CD4-positive, alpha-beta T cell (primary cell): ENCODE measurements at regions not wholly inside any gene's neighbourhood (a gene's known extent, or its start where the extent isn't known, plus 50 kb on each side); places are given as distances from the start of the nearest gene placed in this dataset.
"Not testable (repeated sequence)": the region's sequence is repeated elsewhere in the genome, so short reads cannot be mapped to it uniquely, and the experiment has no call there.

ENCODE experiments used
- ATAC-seq: fragments of 200-7000 bp; cut with Tn5 transposase; one replicate; pipeline ENCODE4 v1.10.0; 2022; ENCODE audit warnings: mild to moderate bottlenecking; ENCODE audit not compliant: poor library complexity
- CTCF ChIA-PET: fragments of 350-600 bp; sonication (Branson Sonifier 250); formaldehyde crosslinking; loops from one replicate; lab custom pipeline; 2021; ENCODE audit warnings: antibody characterized with exemption, inconsistent platforms; lab: Charles Lee
- POLR2A ChIA-PET: fragments of 350-600 bp; sonication (Branson Sonifier 250); formaldehyde crosslinking; loops from one replicate; lab custom pipeline; 2021; ENCODE audit warnings: antibody characterized with exemption, inconsistent platforms; lab: Charles Lee
- DNase-seq, 14 experiments: peaks; one replicate each; pipeline ENCODE4 v3.0.0-alpha.2; 2013 to 2020; ENCODE audit warnings: mixed read lengths in 2 of 14
- H3K27ac ChIP-seq, 2 donors: one replicate each; pipeline versions ENCODE4 v1.5.1 to v1.7.0; 2013; ENCODE audit warnings: low read length in 2 of 2, low read depth in 1 of 2, mild to moderate bottlenecking in 1 of 2
- H3K27me3 ChIP-seq, 2 experiments: 1 replicate in 1 of 2; 2 replicates in 1 of 2; pipeline versions ENCODE4 v1.6.1 to v1.7.0; 2013; ENCODE audit warnings: low read length in 2 of 2, control low read depth in 1 of 2, mild to moderate bottlenecking in 1 of 2, moderate library complexity in 1 of 2; ENCODE audit not compliant: insufficient read depth in 2 of 2, control insufficient read depth in 1 of 2
- H3K36me3 ChIP-seq: one replicate; pipeline ENCODE4 v1.6.1; 2013; ENCODE audit warnings: low read length, control low read depth; ENCODE audit not compliant: insufficient read depth
- H3K4me1 ChIP-seq: one replicate; pipeline ENCODE4 v1.6.1; 2013; ENCODE audit warnings: low read length, control low read depth; ENCODE audit not compliant: insufficient read depth
- H3K4me3 ChIP-seq: one replicate; pipeline ENCODE4 v1.5.1; 2013; ENCODE audit warnings: mild to moderate bottlenecking, low read length, moderate library complexity
- H3K9me3 ChIP-seq, 2 experiments: 1 replicate in 1 of 2; 2 replicates in 1 of 2; pipeline versions ENCODE4 v1.6.1 to v1.7.0; 2013; ENCODE audit warnings: low read length in 2 of 2, mild to moderate bottlenecking in 2 of 2, control low read depth in 1 of 2, moderate library complexity in 1 of 2; ENCODE audit not compliant: control insufficient read depth in 1 of 2, insufficient read depth in 1 of 2
- H3K27ac Mint-ChIP-seq: one replicate; pipeline ENCODE4 v1.8.0; 2020; ENCODE audit warnings: mixed read lengths
- H3K27me3 Mint-ChIP-seq: one replicate; pipeline ENCODE4 v1.8.0; 2021; ENCODE audit warnings: mixed read lengths
- H3K36me3 Mint-ChIP-seq: one replicate; pipeline ENCODE4 v1.8.0; 2021; ENCODE audit warnings: low read depth, mixed read lengths
- H3K4me1 Mint-ChIP-seq: one replicate; pipeline ENCODE4 v1.8.0; 2021; ENCODE audit warnings: low read depth, mixed read lengths
- H3K4me3 Mint-ChIP-seq: one replicate; pipeline ENCODE4 v1.8.0; 2020; ENCODE audit warnings: mild to moderate bottlenecking, mixed read lengths
- H3K9me3 Mint-ChIP-seq: one replicate; pipeline ENCODE4 v1.8.0; 2020; ENCODE audit warnings: mixed read lengths
- intact Hi-C, 2 experiments: fragments of 100-400 bp; cut with DNase I in 1 of 2; cut with micrococcal nuclease in 1 of 2; formaldehyde crosslinking; loops; one replicate each; pipeline versions ENCODE4 v1.15.1 to v1.9.0; 2023 to 2025; cut with DNase I, micrococcal nuclease
- TF ChIP-seq, protein P1 (sequence below): fragments of 200-600 bp; IDR thresholded peaks from one replicate; pipeline ENCODE4 v1.8.0; 2022; ENCODE audit warnings: antibody characterized with exemption, mild to moderate bottlenecking

GRCh38 chr15:26197719-26198118 lies 334.6 kb upstream of the ATP10A start:
- TF ChIP-seq, protein P1, sequence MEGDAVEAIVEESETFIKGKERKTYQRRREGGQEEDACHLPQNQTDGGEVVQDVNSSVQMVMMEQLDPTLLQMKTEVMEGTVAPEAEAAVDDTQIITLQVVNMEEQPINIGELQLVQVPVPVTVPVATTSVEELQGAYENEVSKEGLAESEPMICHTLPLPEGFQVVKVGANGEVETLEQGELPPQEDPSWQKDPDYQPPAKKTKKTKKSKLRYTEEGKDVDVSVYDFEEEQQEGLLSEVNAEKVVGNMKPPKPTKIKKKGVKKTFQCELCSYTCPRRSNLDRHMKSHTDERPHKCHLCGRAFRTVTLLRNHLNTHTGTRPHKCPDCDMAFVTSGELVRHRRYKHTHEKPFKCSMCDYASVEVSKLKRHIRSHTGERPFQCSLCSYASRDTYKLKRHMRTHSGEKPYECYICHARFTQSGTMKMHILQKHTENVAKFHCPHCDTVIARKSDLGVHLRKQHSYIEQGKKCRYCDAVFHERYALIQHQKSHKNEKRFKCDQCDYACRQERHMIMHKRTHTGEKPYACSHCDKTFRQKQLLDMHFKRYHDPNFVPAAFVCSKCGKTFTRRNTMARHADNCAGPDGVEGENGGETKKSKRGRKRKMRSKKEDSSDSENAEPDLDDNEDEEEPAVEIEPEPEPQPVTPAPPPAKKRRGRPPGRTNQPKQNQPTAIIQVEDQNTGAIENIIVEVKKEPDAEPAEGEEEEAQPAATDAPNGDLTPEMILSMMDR = no peak
- intact Hi-C loops = no loop called here
- CTCF ChIA-PET = no interaction called here

DNA sequence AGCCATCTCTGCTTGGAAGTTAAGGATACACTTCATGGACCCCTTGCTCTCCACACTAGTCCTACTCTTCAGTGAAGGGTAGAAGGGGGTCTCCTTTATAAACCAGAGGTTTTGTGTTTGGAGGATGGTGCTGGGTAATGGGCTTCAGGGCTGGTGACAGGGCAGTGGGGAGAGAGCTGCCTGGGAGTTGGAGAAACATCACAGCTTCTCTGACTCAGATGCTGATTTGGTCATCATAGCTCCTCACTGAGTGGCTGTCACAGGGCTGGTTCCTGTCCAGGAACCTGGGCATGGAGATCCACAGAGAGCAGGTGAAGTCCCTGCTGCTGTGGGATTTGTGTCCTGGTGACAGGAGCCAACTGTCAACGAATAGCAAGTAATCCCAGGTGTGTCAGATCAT lies 333.9 kb upstream of the ATP10A start:
- CTCF ChIA-PET = no interaction called here
- no peaks in the 10 kb centered on the region for H3K36me3 Mint-ChIP-seq
- H3K27me3 ChIP-seq = no peaks in the 10 kb centered on the region

More at GRCh38 chr15:26197719-26198118, 334.6 kb upstream of the ATP10A start:
- no peaks in the 10 kb centered on the region for H3K4me1 Mint-ChIP-seq
- H3K4me3 ChIP-seq = no peak overlapping the region
- H3K27me3 Mint-ChIP-seq = peaks cover 3% of the 10 kb centered on the region
- no peak overlapping the region for H3K27ac ChIP-seq
- no peak overlapping the region for H3K27ac Mint-ChIP-seq
- no peaks in the 10 kb centered on the region for H3K4me1 ChIP-seq
- POLR2A ChIA-PET = no interaction called here
- no peak for ATAC-seq
- H3K9me3 ChIP-seq = peaks cover 0 to 8% of the 10 kb centered on the region in 2 experiments
- no peak overlapping the region for H3K4me3 Mint-ChIP-seq
- H3K36me3 Mint-ChIP-seq = no peaks in the 10 kb centered on the region
- H3K9me3 Mint-ChIP-seq = no peaks in the 10 kb centered on the region
- H3K36me3 ChIP-seq = no peaks in the 10 kb centered on the region
- no peak for DNase-seq
- no peaks in the 10 kb centered on the region for H3K27me3 ChIP-seq

DNA sequence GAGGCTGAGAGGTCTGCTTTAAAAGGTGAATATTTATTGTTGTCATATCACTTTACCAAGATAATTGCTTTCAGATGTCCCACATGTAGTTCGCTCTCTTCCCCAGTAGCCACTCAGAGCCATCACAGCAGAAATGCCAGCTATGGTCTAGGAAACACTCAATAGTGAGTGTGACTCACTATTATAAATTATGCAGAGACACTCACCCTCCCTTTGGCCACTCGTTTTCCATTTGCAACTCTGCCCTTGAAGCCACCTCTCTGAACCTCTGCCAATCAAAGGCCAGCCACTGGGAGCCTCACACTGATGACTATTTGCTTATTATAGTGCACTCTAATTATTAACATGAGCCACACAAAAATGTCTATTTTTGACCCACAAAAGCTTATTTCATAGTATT lies 328.1 kb upstream of the ATP10A start:
- TF ChIP-seq, protein P1 = no peak
- Mint-ChIP-seq H3K27me3 (no peaks in the 10 kb centered on the region), H3K4me3 (no peak overlapping the region), H3K27ac (no peak overlapping the region), H3K9me3 (no peaks in the 10 kb centered on the region), H3K36me3 (no peaks in the 10 kb centered on the region), H3K4me1 (no peaks in the 10 kb centered on the region)
- Histone ChIP-seq H3K36me3 (no peaks in the 10 kb centered on the region), H3K4me3 (no peak overlapping the region), H3K27me3 (no peaks in the 10 kb centered on the region), H3K4me1 (no peaks in the 10 kb centered on the region), H3K27ac (no peak overlapping the region), H3K9me3 (no peaks in the 10 kb centered on the region)
- intact Hi-C loops = no loop called here
- DNase-seq = no peak
- CTCF ChIA-PET = no interaction called here
- POLR2A ChIA-PET = no interaction called here
- no peak for ATAC-seq

More for the DNA sequence above, 333.9 kb upstream of the ATP10A start:
- Mint-ChIP-seq H3K4me1 (no peaks in the 10 kb centered on the region), H3K27me3 (peaks cover 3% of the 10 kb centered on the region), H3K4me3 (no peak overlapping the region), H3K27ac (no peak overlapping the region), H3K9me3 (no peaks in the 10 kb centered on the region)
- intact Hi-C loops = no loop called here
- Histone ChIP-seq H3K4me3 (no peak overlapping the region), H3K27ac (no peak overlapping the region), H3K36me3 (no peaks in the 10 kb centered on the region), H3K9me3 (peaks cover 0 to 8% of the 10 kb centered on the region in 2 experiments), H3K4me1 (no peaks in the 10 kb centered on the region)
- DNase-seq (no peak), ATAC-seq (no peak)
- TF ChIP-seq, protein P1 = no peak
- POLR2A ChIA-PET = no interaction called here

- intact Hi-C loops, H3K9me3 ChIP-seq, H3K36me3 ChIP-seq, POLR2A ChIA-PET, H3K27me3 ChIP-seq, H3K27ac ChIP-seq, H3K27ac Mint-ChIP-seq, DNase-seq, CTCF ChIA-PET, H3K36me3 Mint-ChIP-seq, H3K4me3 Mint-ChIP-seq, H3K27me3 Mint-ChIP-seq, ATAC-seq, H3K4me3 ChIP-seq, H3K4me1 ChIP-seq, H3K9me3 Mint-ChIP-seq, H3K4me1 Mint-ChIP-seq: not testable (repeated sequence)
These were observed 323.0 kb upstream of the ATP10A start for GRCh38 chr15:26186138-26186537.
